Body of pancreas (tissue), 4 donors: ENCODE measurements at regions not wholly inside any gene's neighbourhood (a gene's known extent, or its start where the extent isn't known, plus 50 kb on each side); places are given as distances from the start of the nearest gene placed in this dataset.

ENCODE experiments used
- CTCF ChIP-seq, 7 experiments: fragments of 450-650 bp in 4 of 7; fragments of 200-600 bp in 3 of 7; sonication (generic) in 3 of 7; IDR thresholded peaks; one replicate each; pipeline ENCODE4 v1.5.1; 2016 to 2019; ENCODE audit warnings: antibody characterized with exemption in 7 of 7
- POLR2A ChIP-seq, 3 donors: fragments of 450-650 bp; IDR thresholded peaks; one replicate each; pipeline ENCODE4 v1.6.1; 2016; ENCODE audit warnings: antibody characterized with exemption in 3 of 3, mild to moderate bottlenecking in 2 of 3

- TF ChIP-seq CTCF (IDR thresholded peaks at IDR 0.05): no peak
- no peak for TF ChIP-seq POLR2A (IDR thresholded peaks at IDR 0.05)
Measured at GRCh38 chr1:61017651-61018050, 64.7 kb upstream of the NFIA start.
